WTC11 (cell line): ENCODE measurements at regions not wholly inside any gene's neighbourhood (a gene's known extent, or its start where the extent isn't known, plus 50 kb on each side); places are given as distances from the start of the nearest gene placed in this dataset.

ENCODE experiments used
- ATAC-seq: fragments of 200-7000 bp; cut with Tn5 transposase; 2 replicates; pipeline ENCODE4 v1.10.0; 2021; ENCODE audit warnings: mild to moderate bottlenecking, moderate library complexity
- CTCF ChIA-PET: fragments of 300-600 bp; sonication (Branson Sonifier 250); formaldehyde crosslinking; loops from one replicate; lab custom pipeline; 2021; ENCODE audit warnings: antibody characterized with exemption; lab: Charles Lee
- POLR2A ChIA-PET: fragments of 350-600 bp; sonication (Branson Sonifier 250); formaldehyde crosslinking; loops from one replicate; lab custom pipeline; 2021; ENCODE audit warnings: antibody characterized with exemption; lab: Charles Lee
- DNase-seq: peaks from one replicate; pipeline ENCODE4 v3.0.0; 2021; ENCODE audit warnings: low spot score
- H3K27ac Mint-ChIP-seq: 2 replicates; pipeline ENCODE4 v1.8.0; 2021; ENCODE audit warnings: mixed read lengths
- H3K27me3 Mint-ChIP-seq: 2 replicates; pipeline ENCODE4 v1.8.0; 2021; ENCODE audit warnings: low read depth, mild to moderate bottlenecking, moderate library complexity, mixed read lengths
- H3K36me3 Mint-ChIP-seq: 2 replicates; pipeline ENCODE4 v1.8.0; 2021; ENCODE audit warnings: mixed read lengths
- H3K4me1 Mint-ChIP-seq: 2 replicates; pipeline ENCODE4 v1.8.0; 2022; ENCODE audit warnings: mixed read lengths
- H3K4me3 Mint-ChIP-seq: 2 replicates; pipeline ENCODE4 v1.8.0; 2021; ENCODE audit warnings: mild to moderate bottlenecking, moderate library complexity, mixed read lengths
- H3K9me3 Mint-ChIP-seq: 2 replicates; pipeline ENCODE4 v1.8.0; 2021; ENCODE audit warnings: mixed read lengths
- ATF1 ChIP-seq: sonication (generic); formaldehyde crosslinking; IDR thresholded peaks from 2 replicates; pipeline ENCODE4 v1.8.1; 2023; ENCODE audit warnings: mild to moderate bottlenecking, moderate library complexity, missing genetic modification reagents
- E2F5 ChIP-seq: sonication (generic); formaldehyde crosslinking; IDR thresholded peaks from 2 replicates; pipeline ENCODE4 v1.8.1; 2022; ENCODE audit warnings: mild to moderate bottlenecking, moderate library complexity, missing genetic modification reagents
- ESRRA ChIP-seq: sonication (generic); formaldehyde crosslinking; IDR thresholded peaks from 2 replicates; pipeline ENCODE4 v1.8.1; 2022; ENCODE audit warnings: mild to moderate bottlenecking, missing genetic modification reagents, borderline replicate concordance
- ETV6 ChIP-seq: sonication (generic); formaldehyde crosslinking; IDR thresholded peaks from 2 replicates; pipeline ENCODE4 v1.8.1; 2022; ENCODE audit warnings: mild to moderate bottlenecking, missing genetic modification reagents
- FOXJ3 ChIP-seq: sonication (generic); formaldehyde crosslinking; IDR thresholded peaks from 2 replicates; pipeline ENCODE4 v1.9.0; 2021; ENCODE audit warnings: missing genetic modification reagents, mild to moderate bottlenecking, borderline replicate concordance
- FOXK1 ChIP-seq: sonication (generic); formaldehyde crosslinking; IDR thresholded peaks from 2 replicates; pipeline ENCODE4 v1.8.0; 2022; ENCODE audit warnings: mild to moderate bottlenecking, moderate library complexity, missing genetic modification reagents
- GABPB1 ChIP-seq: sonication (generic); formaldehyde crosslinking; IDR thresholded peaks from 2 replicates; pipeline ENCODE4 v1.8.1; 2023; ENCODE audit warnings: mild to moderate bottlenecking, missing genetic modification reagents
- HMGA2 ChIP-seq: fragments of 250-450 bp; sonication (Bioruptor Pico); IDR thresholded peaks from 2 replicates; pipeline ENCODE4 v1.4.0; 2021; ENCODE audit warnings: mild to moderate bottlenecking, moderate library complexity
- MXD4 ChIP-seq: fragments of 250-450 bp; sonication (Bioruptor Pico); IDR thresholded peaks from 2 replicates; pipeline ENCODE4 v1.8.0; 2021; ENCODE audit warnings: mild to moderate bottlenecking, moderate library complexity, borderline replicate concordance
- MYBL2 ChIP-seq: sonication (generic); formaldehyde crosslinking; IDR thresholded peaks from 2 replicates; pipeline ENCODE4 v1.8.1; 2023; ENCODE audit warnings: mild to moderate bottlenecking, moderate library complexity, missing genetic modification reagents
- NFE2L1 ChIP-seq: sonication (generic); formaldehyde crosslinking; IDR thresholded peaks from 2 replicates; pipeline ENCODE4 v1.8.1; 2023; ENCODE audit warnings: missing genetic modification reagents
- NFYB ChIP-seq: sonication (generic); formaldehyde crosslinking; conservative IDR thresholded peaks from 2 replicates; pipeline ENCODE4 v1.8.0; 2022; ENCODE audit warnings: low read depth, missing genetic modification reagents
- NR1H2 ChIP-seq: sonication (generic); formaldehyde crosslinking; IDR thresholded peaks from 2 replicates; pipeline ENCODE4 v1.9.0; 2021; ENCODE audit warnings: mild to moderate bottlenecking, moderate library complexity, missing genetic modification reagents
- RELA ChIP-seq: sonication (generic); formaldehyde crosslinking; IDR thresholded peaks from 2 replicates; pipeline ENCODE4 v1.8.1; 2022; ENCODE audit warnings: missing genetic modification reagents, mild to moderate bottlenecking, borderline replicate concordance
- SMAD3 ChIP-seq: sonication (generic); formaldehyde crosslinking; IDR thresholded peaks from 2 replicates; pipeline ENCODE4 v1.8.0; 2022; ENCODE audit warnings: missing genetic modification reagents, mild to moderate bottlenecking, borderline replicate concordance
- SP1 ChIP-seq: sonication (generic); formaldehyde crosslinking; conservative IDR thresholded peaks from 2 replicates; pipeline ENCODE4 v1.8.1; 2022; ENCODE audit warnings: missing genetic modification reagents
- TP53 ChIP-seq: sonication (generic); formaldehyde crosslinking; IDR thresholded peaks from 2 replicates; pipeline ENCODE4 v1.8.1; 2023; ENCODE audit warnings: mild to moderate bottlenecking, missing genetic modification reagents
- ZNF138 ChIP-seq: sonication (generic); formaldehyde crosslinking; conservative IDR thresholded peaks from 2 replicates; pipeline ENCODE4 v1.8.1; 2022; ENCODE audit warnings: mild to moderate bottlenecking, moderate library complexity, missing genetic modification reagents
- ZNF423 ChIP-seq: fragments of 250-450 bp; sonication (Bioruptor Pico); IDR thresholded peaks from 2 replicates; pipeline ENCODE4 v2.1.2; 2022; ENCODE audit warnings: mild to moderate bottlenecking, moderate library complexity
- ZNF532 ChIP-seq: fragments of 250-450 bp; sonication (Bioruptor Pico); IDR thresholded peaks from 2 replicates; pipeline ENCODE4 v1.9.0; 2021; ENCODE audit warnings: mild to moderate bottlenecking, borderline replicate concordance
- TF ChIP-seq, protein P1 (sequence below): sonication (generic); formaldehyde crosslinking; IDR thresholded peaks from 2 replicates; pipeline ENCODE4 v1.8.0; 2022; ENCODE audit warnings: mild to moderate bottlenecking, missing genetic modification reagents
- TF ChIP-seq, protein P2 (sequence below): sonication (generic); formaldehyde crosslinking; IDR thresholded peaks from 2 replicates; pipeline ENCODE4 v1.8.1; 2023; ENCODE audit warnings: mild to moderate bottlenecking, missing genetic modification reagents

- CTCF ChIA-PET, result interaction anchor here (0.7 to 1.1 kb wide), 2 partner anchors 18 to 235 kb away, joined by 3 to 4 read pairs; no protein-coding TSS in a partner anchor
These were observed 141.7 kb upstream of the VKORC1L1 start for GRCh38 chr7:65731129-65731528.

GRCh38 chr7:65731562-65732035 is 141.3 kb upstream of the VKORC1L1 start:
- CTCF ChIA-PET, result interaction anchor here (0.6 to 1.1 kb wide), 6 partner anchors 17 to 1296 kb away, joined by 3 to 4 read pairs (median 3); no protein-coding TSS in a partner anchor
- Mint-ChIP-seq H3K27ac (no peak overlapping the region), H3K36me3 (no peaks in the 10 kb centered on the region), H3K4me1 (0 out of 2 replicates have a peak, but pooled peaks cover 3% of the 10 kb centered on the region), H3K4me3 (peak overlapping the region; percentile 65), H3K9me3 (no peaks in the 10 kb centered on the region), H3K27me3 (no peaks in the 10 kb centered on the region)
- DNase-seq (peak; percentile 74), ATAC-seq (peak; percentile 93)
- no peak for TF ChIP-seq MXD4
- TF ChIP-seq ZNF532 (CRISPR knock-in tag), result no peak
- 0 out of 2 replicates have a peak, but pooled peaks have one; percentile 43 for TF ChIP-seq SP1
- TF ChIP-seq FOXJ3, result no peak
- no peak for TF ChIP-seq NFE2L1 (CRISPR knock-in tag)
- TF ChIP-seq, all 79 proteins: peak for 1
- POLR2A ChIA-PET, result interaction anchor here (2.0 kb wide), 1 partner anchor 19 kb away, joined by 9 read pairs; no protein-coding TSS in a partner anchor

More at GRCh38 chr7:65731129-65731528, 141.7 kb upstream of the VKORC1L1 start:
- peak overlapping the region; percentile 34; the same call in 1 of the 2 replicates for H3K27ac Mint-ChIP-seq
- no peaks in the 10 kb centered on the region for H3K9me3 Mint-ChIP-seq
- TF ChIP-seq ETV6 (CRISPR knock-in tag) (no peak), MXD4 (no peak), NFYB (CRISPR knock-in tag) (no peak), NR1H2 (no peak), SMAD3 (CRISPR knock-in tag) (no peak), FOXK1 (no peak), ATF1 (CRISPR knock-in tag) (no peak), TP53 (CRISPR knock-in tag) (no peak), MYBL2 (CRISPR knock-in tag) (no peak), E2F5 (CRISPR knock-in tag) (no peak), ZNF138 (CRISPR knock-in tag) (no peak), HMGA2 (CRISPR knock-in tag) (no peak), ZNF423 (CRISPR knock-in tag) (no peak), RELA (CRISPR knock-in tag) (no peak), ESRRA (CRISPR knock-in tag) (no peak), NFE2L1 (CRISPR knock-in tag) (no peak), GABPB1 (CRISPR knock-in tag) (no peak)
- TF ChIP-seq, protein P1, sequence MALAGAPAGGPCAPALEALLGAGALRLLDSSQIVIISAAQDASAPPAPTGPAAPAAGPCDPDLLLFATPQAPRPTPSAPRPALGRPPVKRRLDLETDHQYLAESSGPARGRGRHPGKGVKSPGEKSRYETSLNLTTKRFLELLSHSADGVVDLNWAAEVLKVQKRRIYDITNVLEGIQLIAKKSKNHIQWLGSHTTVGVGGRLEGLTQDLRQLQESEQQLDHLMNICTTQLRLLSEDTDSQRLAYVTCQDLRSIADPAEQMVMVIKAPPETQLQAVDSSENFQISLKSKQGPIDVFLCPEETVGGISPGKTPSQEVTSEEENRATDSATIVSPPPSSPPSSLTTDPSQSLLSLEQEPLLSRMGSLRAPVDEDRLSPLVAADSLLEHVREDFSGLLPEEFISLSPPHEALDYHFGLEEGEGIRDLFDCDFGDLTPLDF (CRISPR knock-in tag), result no peak
- TF ChIP-seq, protein P2, sequence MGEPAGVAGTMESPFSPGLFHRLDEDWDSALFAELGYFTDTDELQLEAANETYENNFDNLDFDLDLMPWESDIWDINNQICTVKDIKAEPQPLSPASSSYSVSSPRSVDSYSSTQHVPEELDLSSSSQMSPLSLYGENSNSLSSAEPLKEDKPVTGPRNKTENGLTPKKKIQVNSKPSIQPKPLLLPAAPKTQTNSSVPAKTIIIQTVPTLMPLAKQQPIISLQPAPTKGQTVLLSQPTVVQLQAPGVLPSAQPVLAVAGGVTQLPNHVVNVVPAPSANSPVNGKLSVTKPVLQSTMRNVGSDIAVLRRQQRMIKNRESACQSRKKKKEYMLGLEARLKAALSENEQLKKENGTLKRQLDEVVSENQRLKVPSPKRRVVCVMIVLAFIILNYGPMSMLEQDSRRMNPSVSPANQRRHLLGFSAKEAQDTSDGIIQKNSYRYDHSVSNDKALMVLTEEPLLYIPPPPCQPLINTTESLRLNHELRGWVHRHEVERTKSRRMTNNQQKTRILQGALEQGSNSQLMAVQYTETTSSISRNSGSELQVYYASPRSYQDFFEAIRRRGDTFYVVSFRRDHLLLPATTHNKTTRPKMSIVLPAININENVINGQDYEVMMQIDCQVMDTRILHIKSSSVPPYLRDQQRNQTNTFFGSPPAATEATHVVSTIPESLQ, result no peak
- peak overlapping the region; percentile 65 for H3K4me3 Mint-ChIP-seq
- H3K27me3 Mint-ChIP-seq, result no peaks in the 10 kb centered on the region
- POLR2A ChIA-PET, result interaction anchor here (2.0 kb wide), 1 partner anchor 20 kb away, joined by 9 read pairs; no protein-coding TSS in a partner anchor
- DNase-seq, result no peak
- ATAC-seq, result no peak
- 0 out of 2 replicates have a peak, but pooled peaks cover 3% of the 10 kb centered on the region for H3K4me1 Mint-ChIP-seq
- no peaks in the 10 kb centered on the region for H3K36me3 Mint-ChIP-seq
